Cardiac fibroblast (primary cell): ENCODE measurements at regions not wholly inside any gene's neighbourhood (a gene's known extent, or its start where the extent isn't known, plus 50 kb on each side); places are given as distances from the start of the nearest gene placed in this dataset.

Experiments
- DNase-seq, 2 donors: peaks; one replicate each; pipeline versions ENCODE4 v3.0.0 to v3.0.0-alpha.2; 2010; ENCODE audit warnings: low read depth in 2 of 2
- H3K4me3 ChIP-seq, 2 donors: replicated peaks in 1 of 2; 1 replicate in 1 of 2; 2 replicates in 1 of 2; pipeline ENCODE4 v1.5.1; 2011; ENCODE audit warnings: low read depth in 2 of 2, low read length in 2 of 2, mild to moderate bottlenecking in 2 of 2, moderate library complexity in 1 of 2
- CTCF ChIP-seq: IDR thresholded peaks from one replicate; pipeline ENCODE4 v1.5.1; 2011; ENCODE audit warnings: low read depth, mild to moderate bottlenecking, low read length, inconsistent platforms

GRCh38 chr2:120933693-120934573 is 198.3 kb downstream of the GLI2 start:
- DNase-seq = peak in 1 of 2 donors; percentile 41
- TF ChIP-seq CTCF = no peak

GRCh38 chr2:120934574-120935338 is 199.1 kb downstream of the GLI2 start:
- H3K4me3 ChIP-seq = peak overlapping the region in 1 of 2 donors; percentile 16

More at GRCh38 chr2:120933693-120934573, 198.3 kb downstream of the GLI2 start:
- no peak overlapping the region for H3K4me3 ChIP-seq

GRCh38 chr2:120935339-120936313 is 200.0 kb downstream of the GLI2 start:
- TF ChIP-seq CTCF = no peak
- peak; percentile 53 to 65 for DNase-seq

More at GRCh38 chr2:120934574-120935338, 199.1 kb downstream of the GLI2 start:
- DNase-seq = peak; percentile 63 to 93
- no peak for TF ChIP-seq CTCF

GRCh38 chr2:120936476-120937334 is 201.0 kb downstream of the GLI2 start:
- H3K4me3 ChIP-seq = no peak overlapping the region
- TF ChIP-seq CTCF = no peak
- DNase-seq = peak in 1 of 2 donors; percentile 42

More at GRCh38 chr2:120935339-120936313, 200.0 kb downstream of the GLI2 start:
- peak overlapping the region in 1 of 2 donors; percentile 16 for H3K4me3 ChIP-seq

GRCh38 chr2:120937686-120938044 is 202.0 kb downstream of the GLI2 start:
- no peak overlapping the region for H3K4me3 ChIP-seq
- TF ChIP-seq CTCF = no peak

More at GRCh38 chr2:120937686-120938044, 202.0 kb downstream of the GLI2 start:
- peak; percentile 61 to 89 for DNase-seq
